SH-SY5Y (cell line): ENCODE measurements at regions not wholly inside any gene's neighbourhood (a gene's known extent, or its start where the extent isn't known, plus 50 kb on each side); places are given as distances from the start of the nearest gene placed in this dataset.

Source experiments
- GATA2 ChIP-seq: IDR thresholded peaks from 2 replicates; pipeline ENCODE4 v1.6.1; 2011; ENCODE audit warnings: mild to moderate bottlenecking, low read depth, low read length
- GATA3 ChIP-seq: IDR thresholded peaks from 2 replicates; pipeline ENCODE4 v1.6.1; 2011; ENCODE audit warnings: low read depth, mild to moderate bottlenecking, low read length, moderate library complexity

- TF ChIP-seq GATA2 (no peak), GATA3 (no peak)
These were observed 705.9 kb downstream of the DHX35 start for GRCh38 chr20:39668038-39668437.
